Right lobe of liver (tissue), 6 donors: ENCODE measurements at regions not wholly inside any gene's neighbourhood (a gene's known extent, or its start where the extent isn't known, plus 50 kb on each side); places are given as distances from the start of the nearest gene placed in this dataset.

Experiments
- ATAC-seq, 4 donors: fragments of 200-7000 bp; cut with Tn5 transposase; one replicate each; pipeline ENCODE4 v1.9.1; 2020; ENCODE audit warnings: mild to moderate bottlenecking in 4 of 4, moderate library complexity in 4 of 4
- DNase-seq, 3 donors: peaks; one replicate each; pipeline ENCODE4 v3.0.0-alpha.2; 2020
- H3K27ac ChIP-seq, 3 donors: fragments of 200-600 bp; one replicate each; pipeline ENCODE4 v1.8.0; 2022
- H3K27me3 ChIP-seq, 2 donors: fragments of 200-600 bp; one replicate each; pipeline ENCODE4 v1.8.0; 2022
- H3K36me3 ChIP-seq, 4 donors: fragments of 200-600 bp; sonication (generic) in 1 of 4; one replicate each; pipeline versions ENCODE4 v1.5.1 to v1.8.0; 2017 to 2022; ENCODE audit warnings: control low read depth in 1 of 4
- H3K4me1 ChIP-seq, 4 donors: fragments of 200-600 bp; sonication (generic) in 1 of 4; one replicate each; pipeline versions ENCODE4 v1.5.1 to v1.8.0; 2017 to 2022; ENCODE audit warnings: control low read depth in 1 of 4
- H3K4me3 ChIP-seq, 3 donors: fragments of 200-600 bp; one replicate each; pipeline ENCODE4 v1.8.0; 2022
- H3K9me3 ChIP-seq, 4 donors: fragments of 200-600 bp; sonication (generic) in 1 of 4; one replicate each; pipeline versions ENCODE4 v1.5.1 to v1.8.0; 2017 to 2022; ENCODE audit warnings: control low read depth in 1 of 4
- CTCF ChIP-seq, 4 donors: fragments of 200-600 bp in 3 of 4; fragments of 450-650 bp in 1 of 4; IDR thresholded peaks; one replicate each; pipeline versions ENCODE4 v1.5.1 to v1.8.0; 2016 to 2022; ENCODE audit warnings: antibody characterized with exemption in 4 of 4, mild to moderate bottlenecking in 2 of 4
- POLR2A ChIP-seq: fragments of 450-650 bp; IDR thresholded peaks from one replicate; pipeline ENCODE4 v1.6.1; 2017; ENCODE audit warnings: antibody characterized with exemption, mild to moderate bottlenecking
- WGBS: methylation state at CpG from one replicate; pipeline ENCODE4 v1.1.6; 2018; ENCODE audit warnings: low coverage, low lambda C conversion rate; ENCODE audit not compliant: insufficient coverage; ENCODE audit errors: missing lambda C conversion rate; 5-methylcytosine and 5-hydroxymethylcytosine counted together
- intact Hi-C, 2 donors: fragments of 100-400 bp; cut with DNase I; formaldehyde crosslinking; loops; one replicate each; pipeline versions ENCODE4 v1.11.2 to v1.14.1; 2022
- donor health status: DM: no; HTN: yes; CAD: no.
- donor health status: DM: no; HTN: no; CAD: no.
- donor health status: DM: no; HTN: no; CAD: no.
- donor health status: DM: no; HTN: yes; CAD: no.
- donor health status: DM: no; HTN: yes; CAD: no.

GRCh38 chr16:66250686-66251431 is 115.6 kb upstream of the CDH5 start:
- Histone ChIP-seq H3K36me3 (no peaks in the 10 kb centered on the region), H3K4me1 (no peaks in the 10 kb centered on the region), H3K27ac (no peak overlapping the region), H3K27me3 (no peaks in the 10 kb centered on the region), H3K4me3 (no peak overlapping the region), H3K9me3 (no peaks in the 10 kb centered on the region)
- TF ChIP-seq POLR2A (no peak), CTCF (IDR thresholded peaks at IDR 0.05) (no peak)
- DNase-seq (no peak), ATAC-seq (peak in 3 of 4 donors; percentile 28 to 57 (median 54))
- WGBS = 35% methylated on average over 9 of the region's 10 CpGs
- intact Hi-C loops = no loop called here

DNA sequence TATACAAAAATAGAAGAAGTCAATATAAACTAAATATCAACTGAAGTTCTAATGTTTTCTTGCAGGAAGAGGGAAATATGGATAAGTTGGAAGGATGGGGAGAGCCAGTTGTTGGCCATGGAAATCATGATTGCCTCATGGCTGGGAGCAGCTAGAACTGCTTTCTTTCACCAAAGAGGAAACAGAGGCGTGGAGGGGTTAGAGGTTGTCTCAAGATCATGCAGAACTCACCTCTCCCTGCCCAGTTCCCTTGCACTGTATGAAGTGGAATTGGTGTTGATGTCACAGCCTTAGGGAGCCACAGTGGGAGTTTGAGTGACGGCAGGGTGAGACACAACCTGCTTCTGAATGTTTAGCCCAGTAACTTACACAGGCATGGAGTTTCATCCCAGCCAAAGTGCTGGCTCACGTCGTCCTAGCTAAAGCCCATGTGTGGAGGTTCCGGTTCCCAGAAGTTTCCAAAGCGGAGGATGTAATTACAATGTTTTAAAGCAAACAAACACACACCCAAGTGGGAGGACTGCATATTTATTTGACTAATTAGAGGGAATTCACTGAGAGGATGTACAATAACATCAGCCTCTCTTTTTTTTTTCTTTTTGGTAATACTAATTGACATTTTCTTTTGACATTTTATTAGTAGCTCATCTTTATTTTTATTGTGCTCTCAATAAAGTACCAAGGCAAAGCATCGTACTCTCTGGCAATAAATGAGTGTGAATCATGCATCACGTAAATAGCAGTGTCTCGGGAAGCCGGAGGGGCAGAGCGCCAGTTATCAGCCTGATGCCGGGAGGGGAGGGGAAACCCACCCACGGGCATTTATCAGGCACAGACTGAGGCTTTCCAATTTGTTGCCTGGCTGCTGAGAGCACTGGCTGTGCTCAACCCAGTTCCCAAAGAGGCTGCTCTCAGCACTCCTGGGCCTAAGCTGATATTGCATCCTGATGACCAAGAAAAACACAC is 118.7 kb upstream of the CDH5 start:
- no peaks in the 10 kb centered on the region for H3K9me3 ChIP-seq
- intact Hi-C loops = no loop called here
- H3K4me3 ChIP-seq = no peak overlapping the region
- ATAC-seq = peak in 1 of 4 donors; percentile 17
- TF ChIP-seq CTCF (IDR thresholded peaks at IDR 0.05) (no peak), POLR2A (no peak)
- no peaks in the 10 kb centered on the region for H3K4me1 ChIP-seq
- H3K27me3 ChIP-seq = no peaks in the 10 kb centered on the region
- no peaks in the 10 kb centered on the region for H3K36me3 ChIP-seq
- 39% methylated on average over 12 of the region's 13 CpGs for WGBS
- H3K27ac ChIP-seq = no peak overlapping the region
- no peak for DNase-seq

DNA sequence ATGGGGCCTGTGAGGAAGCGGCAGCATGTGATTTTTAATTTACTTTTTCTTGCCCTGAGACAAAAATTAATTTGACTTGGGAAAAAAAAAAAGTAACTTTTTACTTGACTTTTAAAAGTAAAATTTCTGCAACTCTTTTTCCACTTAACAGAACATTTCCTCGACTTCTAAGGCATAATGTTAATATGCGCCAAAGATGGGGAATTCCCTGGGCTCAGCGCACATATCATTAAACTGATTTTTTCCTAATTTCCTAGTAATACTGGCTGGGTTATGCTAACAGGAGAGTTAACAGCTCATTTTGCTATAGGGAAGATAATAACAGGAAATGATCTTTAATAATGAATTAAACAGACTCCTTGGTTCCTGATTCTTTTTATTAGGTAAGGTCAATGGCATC is 120.6 kb upstream of the CDH5 start:
- Histone ChIP-seq H3K27ac (no peak overlapping the region), H3K27me3 (no peaks in the 10 kb centered on the region), H3K4me3 (no peak overlapping the region), H3K36me3 (no peaks in the 10 kb centered on the region), H3K4me1 (no peaks in the 10 kb centered on the region), H3K9me3 (no peaks in the 10 kb centered on the region)
- intact Hi-C loops = no loop called here
- ATAC-seq (no peak), DNase-seq (no peak)
- 77% methylated on average over 4 of the region's 4 CpGs for WGBS
- TF ChIP-seq CTCF (IDR thresholded peaks at IDR 0.05) (no peak), POLR2A (no peak)

DNA sequence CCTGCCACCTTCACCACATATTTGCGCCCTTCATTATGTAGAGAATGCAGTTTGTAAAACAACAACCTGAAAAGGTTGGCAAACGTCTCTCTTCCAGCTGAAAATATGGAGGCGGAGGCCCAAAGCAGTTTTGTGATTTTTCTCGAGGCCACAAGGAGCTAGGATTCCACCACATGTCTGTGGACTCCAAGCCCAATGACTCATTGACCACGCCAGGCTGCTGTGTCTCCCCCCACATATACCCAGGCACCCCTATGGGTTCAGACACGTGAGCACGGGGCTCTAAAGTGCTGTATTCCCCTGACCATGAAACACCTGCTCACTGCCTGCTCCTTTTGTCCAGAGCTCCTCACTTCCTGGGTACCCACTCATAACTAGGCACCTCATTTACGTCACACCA is 121.4 kb upstream of the CDH5 start:
- Histone ChIP-seq H3K4me1 (no peaks in the 10 kb centered on the region), H3K27ac (no peak overlapping the region), H3K4me3 (no peak overlapping the region), H3K9me3 (no peaks in the 10 kb centered on the region), H3K27me3 (no peaks in the 10 kb centered on the region), H3K36me3 (no peaks in the 10 kb centered on the region)
- ATAC-seq (no peak), DNase-seq (no peak)
- TF ChIP-seq POLR2A = no peak
- no peak for TF ChIP-seq CTCF (IDR thresholded peaks at IDR 0.05)
- WGBS = 75% methylated on average over 2 of the region's 8 CpGs
- intact Hi-C loops = no loop called here
